ENCODE measurements at regions not wholly inside any gene's neighbourhood (a gene's known extent, or its start where the extent isn't known, plus 50 kb on each side); places are given as distances from the start of the nearest gene placed in this dataset.
A peak's percentile ranks its signal among the peaks of the same experiment; 100 is the strongest.
"Not testable (repeated sequence)": the region's sequence is repeated elsewhere in the genome, so short reads cannot be mapped to it uniquely, and the experiment has no call there.

- H3K4me1 ChIP-seq (replicated peaks in 1 of 4; ENCODE audit: control insufficient read depth in 3 of 4, insufficient read depth in 4 of 4, low read length in 3 of 4); H2BK12ac ChIP-seq (ENCODE audit: low read depth, low read length); H2BK120ac ChIP-seq (replicated peaks; ENCODE audit: low read depth, low read length); H3K9me3 ChIP-seq (ENCODE audit: insufficient read depth in 2 of 2, low read depth in 1 of 2, low read length in 1 of 2); H3K23ac ChIP-seq (ENCODE audit: insufficient read length); H3K23me2 ChIP-seq (ENCODE audit: low read depth, low read length); H2BK20ac ChIP-seq (ENCODE audit: low read length); H2BK5ac ChIP-seq (ENCODE audit: low read depth, low read length); H3K79me1 ChIP-seq (ENCODE audit: low read depth, low read length); H3K36me3 ChIP-seq (ENCODE audit: control insufficient read depth in 2 of 4, insufficient read depth in 4 of 4, low read length in 3 of 4); H3K14ac ChIP-seq (ENCODE audit: insufficient read length); DNase-seq (ENCODE audit: low read depth in 1 of 2, low spot score in 2 of 2); H2AFZ ChIP-seq (ENCODE audit: low read length); H3K4ac ChIP-seq (replicated peaks; ENCODE audit: insufficient read length, low read depth, low read length); H2AK5ac ChIP-seq (ENCODE audit: low read depth, low read length); H3K56ac ChIP-seq (replicated peaks; ENCODE audit: insufficient read length, low read depth, low read length); POLR2A ChIA-PET (ENCODE audit: partially characterized antibody); H4K91ac ChIP-seq (replicated peaks; ENCODE audit: insufficient read length, low read length); H3K27me3 ChIP-seq (replicated peaks in 1 of 4; ENCODE audit: control insufficient read depth in 3 of 4, extremely low read depth in 1 of 4, insufficient read depth in 3 of 4, low read length in 3 of 4); H3K18ac ChIP-seq (ENCODE audit: extremely low read depth, low read length); H3K27ac ChIP-seq (ENCODE audit: low read depth, low read length); H3K4me3 ChIP-seq (ENCODE audit: extremely low read depth in 1 of 4, insufficient read depth in 2 of 4, low read depth in 3 of 4, low read length in 4 of 4); CTCF ChIA-PET (ENCODE audit: partially characterized antibody); H2BK15ac ChIP-seq (ENCODE audit: low read length); H3K79me2 ChIP-seq (ENCODE audit: control insufficient read depth in 1 of 2, insufficient read depth in 2 of 2, low read length in 2 of 2); H4K8ac ChIP-seq (ENCODE audit: extremely low read depth, insufficient read depth, low read length); H3K9ac ChIP-seq (replicated peaks in 1 of 4; ENCODE audit: extremely low read depth in 1 of 4, low read depth in 3 of 4, low read length in 3 of 4); H3K4me2 ChIP-seq (ENCODE audit: insufficient read depth in 1 of 2, low read depth in 2 of 2, low read length in 2 of 2); H4K5ac ChIP-seq (ENCODE audit: insufficient read length, low read depth, low read length); H4K20me1 ChIP-seq (replicated peaks in 1 of 2; ENCODE audit: control insufficient read depth in 1 of 2, insufficient read depth in 2 of 2, low read length in 2 of 2): not testable (repeated sequence)
- FAIRE-seq, result peak; percentile 48
- WGBS, 2 experiments (ENCODE audit: extremely low coverage in 1 of 2, insufficient coverage in 1 of 2, insufficient read length in 1 of 2, insufficient replicate concordance in 2 of 2, low coverage in 1 of 2, low lambda C conversion rate in 2 of 2, missing lambda C conversion rate in 1 of 2), result 75% methylated on average over 2 of the region's 3 CpGs; no CpG with 5 or more reads in 1 of the 2 experiments
Measured at GRCh38 chr4:118505491-118505890, 152.7 kb upstream of the PRSS12 start.

GRCh38 chr4:118512870-118513269 lies 160.1 kb upstream of the PRSS12 start:
- FAIRE-seq; H3K23ac ChIP-seq (ENCODE audit: insufficient read length); H3K4ac ChIP-seq (replicated peaks; ENCODE audit: insufficient read length, low read depth, low read length); H3K79me2 ChIP-seq (ENCODE audit: control insufficient read depth in 1 of 2, insufficient read depth in 2 of 2, low read length in 2 of 2); H2BK15ac ChIP-seq (ENCODE audit: low read length); H3K4me1 ChIP-seq (replicated peaks in 1 of 4; ENCODE audit: control insufficient read depth in 3 of 4, insufficient read depth in 4 of 4, low read length in 3 of 4); H3K9me3 ChIP-seq (ENCODE audit: insufficient read depth in 2 of 2, low read depth in 1 of 2, low read length in 1 of 2); H4K20me1 ChIP-seq (replicated peaks in 1 of 2; ENCODE audit: control insufficient read depth in 1 of 2, insufficient read depth in 2 of 2, low read length in 2 of 2); H2BK12ac ChIP-seq (ENCODE audit: low read depth, low read length); H3K56ac ChIP-seq (replicated peaks; ENCODE audit: insufficient read length, low read depth, low read length); H4K91ac ChIP-seq (replicated peaks; ENCODE audit: insufficient read length, low read length); POLR2A ChIA-PET (ENCODE audit: partially characterized antibody); H3K4me2 ChIP-seq (ENCODE audit: insufficient read depth in 1 of 2, low read depth in 2 of 2, low read length in 2 of 2); H4K5ac ChIP-seq (ENCODE audit: insufficient read length, low read depth, low read length); H3K79me1 ChIP-seq (ENCODE audit: low read depth, low read length); H3K23me2 ChIP-seq (ENCODE audit: low read depth, low read length); H2BK20ac ChIP-seq (ENCODE audit: low read length); H3K27me3 ChIP-seq (replicated peaks in 1 of 4; ENCODE audit: control insufficient read depth in 3 of 4, extremely low read depth in 1 of 4, insufficient read depth in 3 of 4, low read length in 3 of 4); H2BK120ac ChIP-seq (replicated peaks; ENCODE audit: low read depth, low read length); H3K14ac ChIP-seq (ENCODE audit: insufficient read length); H3K36me3 ChIP-seq (ENCODE audit: control insufficient read depth in 2 of 4, insufficient read depth in 4 of 4, low read length in 3 of 4); H2BK5ac ChIP-seq (ENCODE audit: low read depth, low read length); H3K4me3 ChIP-seq (ENCODE audit: extremely low read depth in 1 of 4, insufficient read depth in 2 of 4, low read depth in 3 of 4, low read length in 4 of 4); DNase-seq (ENCODE audit: low read depth in 1 of 2, low spot score in 2 of 2); H3K18ac ChIP-seq (ENCODE audit: extremely low read depth, low read length); CTCF ChIA-PET (ENCODE audit: partially characterized antibody); H2AFZ ChIP-seq (ENCODE audit: low read length); H4K8ac ChIP-seq (ENCODE audit: extremely low read depth, insufficient read depth, low read length); H2AK5ac ChIP-seq (ENCODE audit: low read depth, low read length); H3K9ac ChIP-seq (replicated peaks in 1 of 4; ENCODE audit: extremely low read depth in 1 of 4, low read depth in 3 of 4, low read length in 3 of 4); H3K27ac ChIP-seq (ENCODE audit: low read depth, low read length): not testable (repeated sequence)
- WGBS, 2 experiments (ENCODE audit: extremely low coverage in 1 of 2, insufficient coverage in 1 of 2, insufficient read length in 1 of 2, insufficient replicate concordance in 2 of 2, low coverage in 1 of 2, low lambda C conversion rate in 2 of 2, missing lambda C conversion rate in 1 of 2), result 82% methylated on average over 3 of the region's 3 CpGs; no CpG with 5 or more reads in 1 of the 2 experiments
